ENCODE measurements at regions not wholly inside any gene's neighbourhood (a gene's known extent, or its start where the extent isn't known, plus 50 kb on each side); places are given as distances from the start of the nearest gene placed in this dataset.
"Not testable (repeated sequence)": the region's sequence is repeated elsewhere in the genome, so short reads cannot be mapped to it uniquely, and the experiment has no call there.

GRCh38 chr4:114034189-114034588 is 54.7 kb upstream of the ARSJ start:
- DNase-seq, result no peak

GRCh38 chr4:114036426-114036825 is 57.0 kb upstream of the ARSJ start:
- DNase-seq, result no peak

GRCh38 chr4:114036864-114037263 is 57.4 kb upstream of the ARSJ start:
- no peak for DNase-seq

GRCh38 chr4:114037988-114038387 is 58.5 kb upstream of the ARSJ start:
- DNase-seq, result no peak

GRCh38 chr4:114038762-114039387 is 59.4 kb upstream of the ARSJ start:
- no peak for DNase-seq

- DNase-seq, result no peak
Observed at GRCh38 chr4:114040319-114041116, 61.1 kb upstream of the ARSJ start.

- no peak for DNase-seq
Observed at GRCh38 chr4:114041117-114041475, 61.6 kb upstream of the ARSJ start.

- no peak for DNase-seq
Observed at GRCh38 chr4:114043116-114043515, 63.7 kb upstream of the ARSJ start.

GRCh38 chr4:114044351-114044750 is 64.9 kb upstream of the ARSJ start:
- not testable (repeated sequence) for DNase-seq

GRCh38 chr4:114046331-114046730 is 66.9 kb upstream of the ARSJ start:
- no peak for DNase-seq

GRCh38 chr4:114048154-114048553 is 68.7 kb upstream of the ARSJ start:
- not testable (repeated sequence) for DNase-seq

- no peak for DNase-seq
Observed at GRCh38 chr4:114052227-114052626, 72.8 kb upstream of the ARSJ start.

GRCh38 chr4:114056599-114056998 is 77.2 kb upstream of the ARSJ start:
- DNase-seq, result no peak

GRCh38 chr4:114057746-114058145 is 78.3 kb upstream of the ARSJ start:
- DNase-seq, result no peak

- DNase-seq, result no peak
Observed at GRCh38 chr4:114062499-114062898, 83.1 kb upstream of the ARSJ start.

GRCh38 chr4:114072781-114073180 is 93.3 kb upstream of the ARSJ start:
- DNase-seq, result no peak

GRCh38 chr4:114076899-114077570 is 97.6 kb upstream of the ARSJ start:
- no peak for DNase-seq

- DNase-seq, result no peak
Observed at GRCh38 chr4:114077610-114078009, 98.2 kb upstream of the ARSJ start.

GRCh38 chr4:114078636-114079035 is 99.2 kb upstream of the ARSJ start:
- no peak for DNase-seq

- no peak for DNase-seq
Observed at GRCh38 chr4:114081783-114082182, 102.3 kb upstream of the ARSJ start.

GRCh38 chr4:114082348-114082747 is 102.9 kb upstream of the ARSJ start:
- DNase-seq, result no peak

GRCh38 chr4:114085611-114086345 is 106.3 kb upstream of the ARSJ start:
- DNase-seq, result no peak

GRCh38 chr4:114087596-114088230 is 108.3 kb upstream of the ARSJ start:
- no peak for DNase-seq

All from right hindlimb (tissue), 1 donor.